NT2/D1 (cell line): ENCODE measurements at regions not wholly inside any gene's neighbourhood (a gene's known extent, or its start where the extent isn't known, plus 50 kb on each side); places are given as distances from the start of the nearest gene placed in this dataset.

Source experiments
- DNase-seq: peaks from one replicate; pipeline ENCODE4 v3.0.0-alpha.2; 2011; ENCODE audit warnings: low read depth, low spot score
- H3K27me3 ChIP-seq: 2 replicates; pipeline ENCODE4 v1.6.0; 2011; ENCODE audit warnings: mild to moderate bottlenecking; ENCODE audit not compliant: insufficient read length, insufficient read depth
- H3K36me3 ChIP-seq: 2 replicates; pipeline ENCODE4 v1.6.1; 2011; ENCODE audit warnings: mild to moderate bottlenecking, low read length, mixed read lengths; ENCODE audit not compliant: insufficient read depth, insufficient read length
- H3K4me1 ChIP-seq: 2 replicates; pipeline ENCODE4 v1.5.1; 2011; ENCODE audit not compliant: insufficient read depth, insufficient read length
- H3K4me3 ChIP-seq: 2 replicates; pipeline ENCODE4 v1.5.1; 2011; ENCODE audit warnings: low read depth; ENCODE audit not compliant: insufficient read length
- H3K9ac ChIP-seq: 2 replicates; pipeline ENCODE4 v1.6.0; 2011; ENCODE audit warnings: low read depth; ENCODE audit not compliant: insufficient read length
- H3K9me3 ChIP-seq: 2 replicates; pipeline ENCODE4 v1.5.1; 2011; ENCODE audit warnings: mild to moderate bottlenecking, low read length; ENCODE audit not compliant: insufficient read depth
- SUZ12 ChIP-seq: IDR thresholded peaks from 2 replicates; pipeline ENCODE4 v1.6.1; 2011; ENCODE audit not compliant: insufficient read length, insufficient read depth; ENCODE audit errors: extremely low read depth
- YY1 ChIP-seq: IDR thresholded peaks from 2 replicates; pipeline ENCODE4 v1.6.1; 2011; ENCODE audit not compliant: insufficient read length, insufficient read depth
- ZNF274 ChIP-seq: IDR thresholded peaks from 2 replicates; pipeline ENCODE4 v1.6.1; 2011; ENCODE audit warnings: mild to moderate bottlenecking, low read depth, low read length

DNA sequence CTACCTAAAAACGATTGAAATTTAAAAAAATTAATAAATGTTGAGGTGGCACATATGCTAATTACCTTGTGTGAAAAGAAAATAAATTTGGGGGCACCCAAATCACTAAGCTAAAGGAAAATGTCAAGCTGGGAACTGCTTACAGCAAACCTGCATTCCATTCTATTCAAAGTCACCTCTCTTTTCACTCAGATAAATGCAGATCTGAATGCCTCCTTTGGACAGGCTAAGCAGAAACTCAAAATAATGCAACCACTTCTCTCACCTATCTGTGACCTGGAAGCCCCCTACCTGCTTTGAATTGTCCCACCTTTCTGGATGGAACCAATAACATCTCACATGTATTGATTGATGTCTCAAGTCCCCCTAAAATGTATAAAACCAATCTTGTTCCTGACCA is 628.7 kb downstream of the AMY1C start:
- Histone ChIP-seq H3K27me3 (no peaks in the 10 kb centered on the region), H3K36me3 (no peaks in the 10 kb centered on the region), H3K4me1 (no peaks in the 10 kb centered on the region), H3K9me3 (no peaks in the 10 kb centered on the region; the same call in 1 of the 2 replicates), H3K4me3 (no peak overlapping the region), H3K9ac (no peak overlapping the region)
- TF ChIP-seq SUZ12: no peak
- no peak for TF ChIP-seq ZNF274
- no peak for TF ChIP-seq YY1
- DNase-seq: no peak

DNA sequence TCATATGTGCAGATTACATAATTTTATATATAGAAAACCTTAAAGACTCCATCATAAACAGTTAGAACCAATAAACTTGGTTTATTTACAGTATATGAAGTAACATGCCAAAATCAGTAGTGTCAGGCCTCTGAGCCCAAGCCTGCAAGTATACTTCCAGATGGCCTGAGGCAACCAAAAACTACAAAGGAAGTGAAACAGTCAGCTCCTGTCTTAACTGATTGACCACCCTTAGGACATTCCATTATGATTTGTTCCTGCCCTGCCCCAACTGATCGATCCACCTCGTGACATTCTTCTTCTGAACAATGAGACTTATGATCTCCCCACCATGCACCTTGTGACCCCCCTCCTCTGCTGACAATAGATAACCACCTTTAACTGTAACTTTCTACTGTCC is 630.3 kb downstream of the AMY1C start:
- no peak for DNase-seq

DNA sequence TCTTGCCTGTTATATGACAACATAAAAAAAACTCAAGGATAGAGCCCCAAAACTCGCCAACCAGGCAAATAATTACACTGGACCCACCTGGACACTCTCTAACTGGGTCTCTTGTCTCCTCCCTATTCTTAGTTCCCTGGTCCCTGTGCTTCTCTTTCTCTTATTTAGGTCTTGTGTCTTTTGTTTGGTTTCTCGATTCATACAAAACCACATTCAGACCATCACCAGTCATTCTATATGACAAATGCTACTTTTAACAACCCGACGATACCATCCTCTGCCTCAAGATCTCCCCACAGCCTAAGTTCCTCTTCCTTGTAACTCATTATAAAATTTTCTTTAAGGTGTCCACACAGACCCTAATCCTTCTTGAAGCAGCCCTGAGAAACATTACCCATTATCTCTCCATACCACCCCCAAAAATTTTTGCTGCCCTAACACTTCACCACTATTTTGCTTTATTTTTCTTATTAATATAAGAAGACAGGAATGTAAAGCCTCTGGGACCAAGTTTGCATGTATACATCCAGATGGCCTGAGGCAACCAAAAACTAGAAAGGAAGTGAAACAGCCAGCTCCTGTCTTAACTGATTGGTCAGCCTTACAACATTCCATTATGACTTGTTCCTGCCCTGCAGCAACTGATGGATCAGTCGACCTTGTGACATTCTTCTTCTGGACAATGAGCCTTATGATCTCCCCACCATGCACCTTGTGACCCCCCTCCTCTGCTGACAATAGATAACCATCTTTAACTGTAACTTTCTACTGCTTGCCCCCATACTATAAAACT is 638.2 kb downstream of the AMY1C start:
- Histone ChIP-seq H3K4me3 (no peak overlapping the region), H3K4me1 (no peaks in the 10 kb centered on the region), H3K9ac (no peak overlapping the region), H3K36me3 (no peaks in the 10 kb centered on the region), H3K9me3 (no peaks in the 10 kb centered on the region), H3K27me3 (no peaks in the 10 kb centered on the region)
- no peak for DNase-seq
- TF ChIP-seq ZNF274: no peak
- TF ChIP-seq SUZ12: no peak
- no peak for TF ChIP-seq YY1

More for the DNA sequence above, 630.3 kb downstream of the AMY1C start:
- TF ChIP-seq YY1 (no peak), ZNF274 (no peak), SUZ12 (no peak)
- H3K27me3 ChIP-seq: no peaks in the 10 kb centered on the region
- H3K9ac ChIP-seq: no peak overlapping the region
- no peaks in the 10 kb centered on the region; the same call in 1 of the 2 replicates for H3K9me3 ChIP-seq
- H3K4me3 ChIP-seq: no peak overlapping the region
- H3K36me3 ChIP-seq: no peaks in the 10 kb centered on the region
- no peaks in the 10 kb centered on the region for H3K4me1 ChIP-seq

DNA sequence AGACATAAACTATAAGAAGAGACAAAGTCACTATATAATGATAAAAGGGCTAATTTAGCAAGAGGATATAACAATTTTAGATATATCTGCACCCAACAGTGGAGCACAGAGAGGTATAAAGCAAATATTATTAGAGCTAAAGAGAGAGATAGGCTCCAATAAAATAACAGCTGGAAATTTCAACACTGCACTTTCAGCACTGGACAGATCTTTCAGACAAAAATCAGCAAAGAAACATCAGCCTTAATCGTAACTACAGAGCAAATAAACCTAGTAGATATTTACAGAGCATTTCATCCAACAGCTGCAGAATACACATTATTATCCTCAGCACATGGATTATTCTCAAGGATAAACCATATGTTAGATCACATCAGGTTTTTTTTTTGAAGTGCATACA is 642.9 kb downstream of the AMY1C start:
- Histone ChIP-seq H3K27me3 (no peaks in the 10 kb centered on the region), H3K4me3 (no peak overlapping the region), H3K9me3 (no peaks in the 10 kb centered on the region), H3K4me1 (no peaks in the 10 kb centered on the region), H3K36me3 (no peaks in the 10 kb centered on the region), H3K9ac (no peak overlapping the region)
- no peak for TF ChIP-seq ZNF274
- no peak for TF ChIP-seq SUZ12
- no peak for TF ChIP-seq YY1
- no peak for DNase-seq

DNA sequence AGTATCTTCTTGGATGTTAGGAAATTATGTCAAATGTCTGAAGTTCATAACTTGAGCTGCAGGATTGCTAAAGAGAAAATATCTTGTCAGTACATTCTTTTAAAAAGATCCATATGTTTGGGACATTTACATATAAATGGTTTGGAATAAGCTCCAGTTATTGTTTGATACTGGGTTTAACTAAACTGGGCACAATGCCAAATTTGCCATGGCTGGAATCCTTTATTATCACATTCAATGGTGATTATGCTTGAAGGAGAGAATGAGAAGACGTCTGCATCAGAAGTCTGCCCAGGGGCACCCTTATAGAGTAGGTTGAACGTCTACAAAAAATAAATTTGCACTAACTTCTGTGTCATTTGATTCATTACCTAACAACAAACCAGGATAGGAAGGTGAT is 652.5 kb downstream of the AMY1C start:
- H3K4me1 ChIP-seq: no peaks in the 10 kb centered on the region
- TF ChIP-seq YY1: no peak
- no peak for TF ChIP-seq SUZ12
- TF ChIP-seq ZNF274: no peak
- H3K9me3 ChIP-seq: no peaks in the 10 kb centered on the region
- no peaks in the 10 kb centered on the region for H3K36me3 ChIP-seq
- no peak overlapping the region for H3K4me3 ChIP-seq
- DNase-seq: no peak
- H3K9ac ChIP-seq: no peak overlapping the region
- H3K27me3 ChIP-seq: no peaks in the 10 kb centered on the region

DNA sequence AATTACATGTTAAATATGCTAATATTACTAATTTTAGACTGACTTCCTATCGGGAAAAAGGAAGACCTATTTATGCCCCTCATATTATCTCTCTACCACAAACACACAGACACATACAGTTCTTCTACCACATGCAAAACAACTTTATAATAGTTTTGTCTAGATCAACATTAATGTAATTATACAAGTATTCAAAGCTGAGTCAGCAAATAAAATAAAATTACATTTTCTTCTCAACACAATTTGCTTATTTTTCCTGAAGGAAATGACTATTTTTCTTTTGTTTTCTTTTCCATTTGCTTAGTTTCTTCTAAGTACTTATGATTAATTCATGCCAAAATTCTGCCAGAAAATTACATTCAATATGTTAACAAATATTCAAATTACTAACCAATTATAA is 654.2 kb downstream of the AMY1C start:
- no peaks in the 10 kb centered on the region for H3K4me1 ChIP-seq
- no peaks in the 10 kb centered on the region; the same call in 1 of the 2 replicates for H3K9me3 ChIP-seq
- no peaks in the 10 kb centered on the region for H3K36me3 ChIP-seq
- H3K4me3 ChIP-seq: no peak overlapping the region
- no peak for DNase-seq
- TF ChIP-seq ZNF274 (no peak), YY1 (no peak), SUZ12 (no peak)
- H3K27me3 ChIP-seq: no peaks in the 10 kb centered on the region
- H3K9ac ChIP-seq: no peak overlapping the region

DNA sequence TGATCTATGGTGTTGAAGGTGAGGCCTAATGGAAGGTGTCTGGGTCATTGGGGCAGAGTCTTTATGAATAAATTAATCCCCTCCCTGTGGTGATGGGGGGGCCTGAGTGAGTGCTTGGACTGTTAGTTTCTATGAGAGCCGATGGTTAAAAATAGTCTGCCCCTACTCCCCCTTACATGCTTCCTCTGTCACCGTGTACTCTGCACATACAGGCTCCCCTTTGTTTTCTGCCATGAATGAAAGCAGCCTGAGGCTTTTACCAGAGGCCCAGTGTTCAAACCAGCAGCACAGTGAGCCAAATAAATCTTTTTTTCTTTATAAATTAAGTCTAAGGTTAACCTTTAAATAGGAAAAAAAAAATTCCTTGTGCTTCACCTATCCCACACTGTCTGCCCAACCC is 657.0 kb downstream of the AMY1C start:
- DNase-seq: no peak
- Histone ChIP-seq H3K9ac (no peak overlapping the region), H3K4me3 (no peak overlapping the region), H3K36me3 (no peaks in the 10 kb centered on the region), H3K9me3 (no peaks in the 10 kb centered on the region; the same call in 1 of the 2 replicates), H3K27me3 (no peaks in the 10 kb centered on the region), H3K4me1 (no peaks in the 10 kb centered on the region)
- TF ChIP-seq ZNF274: no peak

DNA sequence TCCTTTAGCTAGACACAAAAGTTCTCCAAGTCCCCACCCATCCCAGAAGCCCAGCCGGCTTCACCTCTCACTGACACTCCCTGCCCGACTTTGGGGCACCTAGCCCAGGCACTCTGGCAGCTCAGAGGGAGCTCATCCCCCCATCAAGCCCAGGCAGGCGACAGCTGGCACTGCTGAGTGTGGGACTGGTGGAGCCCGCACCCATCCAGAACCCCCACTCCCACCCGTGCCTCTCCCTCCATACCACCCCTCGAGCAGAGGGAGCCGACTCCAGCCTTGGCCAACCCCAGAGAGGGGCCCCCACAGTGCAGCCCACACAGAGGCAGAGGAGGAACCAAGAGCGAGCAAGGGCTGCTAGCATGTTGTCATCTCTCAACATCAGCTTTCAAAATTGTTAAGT is 658.6 kb downstream of the AMY1C start:
- Histone ChIP-seq H3K9ac (no peak overlapping the region), H3K27me3 (no peaks in the 10 kb centered on the region), H3K4me3 (no peak overlapping the region), H3K36me3 (no peaks in the 10 kb centered on the region), H3K4me1 (no peaks in the 10 kb centered on the region), H3K9me3 (no peaks in the 10 kb centered on the region; the same call in 1 of the 2 replicates)
- no peak for TF ChIP-seq YY1
- TF ChIP-seq SUZ12: no peak
- DNase-seq: no peak
